ENCODE measurements at regions not wholly inside any gene's neighbourhood (a gene's known extent, or its start where the extent isn't known, plus 50 kb on each side); places are given as distances from the start of the nearest gene placed in this dataset.

DNA sequence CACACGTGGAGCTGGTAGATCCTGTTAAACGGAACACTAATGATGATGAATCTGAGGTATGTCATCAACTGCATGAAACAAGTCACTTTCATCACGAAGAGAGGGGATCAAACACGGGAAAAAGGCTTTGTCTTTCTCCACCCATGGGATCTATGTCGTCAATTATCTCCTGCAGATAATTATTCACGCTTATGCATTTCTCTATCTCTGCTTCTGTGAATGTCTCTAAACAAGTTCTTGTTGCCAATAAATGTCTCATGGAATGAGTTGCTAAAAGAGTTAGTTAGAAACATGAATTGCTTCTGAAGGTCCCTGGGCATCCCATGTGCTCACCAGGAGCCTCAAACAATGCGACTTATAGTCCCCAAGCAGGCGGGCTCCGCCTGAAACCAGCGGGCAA, 1228.2 kb upstream of the TMEM132C start:
- ChIA-PET CTCF (no interaction called here), POLR2A (no interaction called here)
- Histone ChIP-seq H3K9me1 (replicated peaks; ENCODE audit: control insufficient read depth, extremely low read depth, insufficient read depth, low read length) (no peaks in the 10 kb centered on the region), H3K36me3 (ENCODE audit: control insufficient read depth in 2 of 2, extremely low read depth in 1 of 2, insufficient read depth in 2 of 2, low read length in 2 of 2) (no peaks in the 10 kb centered on the region), H3K9ac (replicated peaks; ENCODE audit: extremely low read depth, insufficient read depth, low read length) (no peak overlapping the region), H3K4me1 (ENCODE audit: control insufficient read depth, extremely low read depth, insufficient read depth, low read length) (no peaks in the 10 kb centered on the region), H3K9me3 (replicated peaks; ENCODE audit: control insufficient read depth, insufficient read depth, low read length) (peaks cover 2% of the 10 kb centered on the region), H3K4me2 (ENCODE audit: insufficient read depth, low read length) (no peak overlapping the region), H3K79me2 (ENCODE audit: control insufficient read depth, insufficient read depth, low read length) (no peaks in the 10 kb centered on the region), H2AFZ (ENCODE audit: low read depth, low read length) (no peak overlapping the region), H3K27ac (ENCODE audit: insufficient read depth, low read depth, low read length) (no peak overlapping the region), H3K27me3 (ENCODE audit: control insufficient read depth in 2 of 2, insufficient read depth in 2 of 2, low read length in 2 of 2) (no peaks in the 10 kb centered on the region), H4K20me1 (replicated peaks; ENCODE audit: control insufficient read depth, extremely low read depth, insufficient read depth, low read length) (no peaks in the 10 kb centered on the region), H3K4me3 (replicated peaks in 1 of 3; ENCODE audit: insufficient read depth in 1 of 3, low read depth in 1 of 3, low read length in 3 of 3) (no peak overlapping the region)
- dilution Hi-C loops (cut with MboI; ENCODE audit: extremely low pct_ligation_motif_present, low sequenced_read_pairs) (no loop called here), intact Hi-C loops (cut with micrococcal nuclease) (no loop called here)
- FAIRE-seq (no peak), DNase-seq (ENCODE audit: low read depth, low spot score) (no peak)
- BruUV-seq (replicated peaks), result no TSS peak
- TF ChIP-seq JUN (IDR thresholded peaks at IDR 0.05; ENCODE audit: borderline replicate concordance, insufficient read depth, insufficient read length, low read depth), result no peak
- TF ChIP-seq GATA2 (IDR thresholded peaks at IDR 0.05; ENCODE audit: insufficient read depth, insufficient read length, low read depth, low read length), result no peak
- TF ChIP-seq POLR2AphosphoS5 (IDR thresholded peaks at IDR 0.05; ENCODE audit: insufficient read depth, low read depth, low read length), result no peak
- TF ChIP-seq MAX (IDR thresholded peaks at IDR 0.05; ENCODE audit: insufficient read depth, insufficient read length), result no peak

GRCh38 chr12:127041985-127042625, 1224.9 kb upstream of the TMEM132C start:
- Histone ChIP-seq H3K27ac (ENCODE audit: insufficient read depth, low read depth, low read length) (no peak overlapping the region), H3K9me3 (replicated peaks; ENCODE audit: control insufficient read depth, insufficient read depth, low read length) (no peaks in the 10 kb centered on the region), H3K9me1 (replicated peaks; ENCODE audit: control insufficient read depth, extremely low read depth, insufficient read depth, low read length) (no peaks in the 10 kb centered on the region), H3K27me3 (ENCODE audit: control insufficient read depth in 2 of 2, insufficient read depth in 2 of 2, low read length in 2 of 2) (no peaks in the 10 kb centered on the region), H3K9ac (replicated peaks; ENCODE audit: extremely low read depth, insufficient read depth, low read length) (no peak overlapping the region), H3K36me3 (ENCODE audit: control insufficient read depth in 2 of 2, extremely low read depth in 1 of 2, insufficient read depth in 2 of 2, low read length in 2 of 2) (no peaks in the 10 kb centered on the region), H3K4me3 (replicated peaks in 1 of 3; ENCODE audit: insufficient read depth in 1 of 3, low read depth in 1 of 3, low read length in 3 of 3) (no peak overlapping the region), H3K4me2 (ENCODE audit: insufficient read depth, low read length) (no peak overlapping the region), H2AFZ (ENCODE audit: low read depth, low read length) (no peak overlapping the region), H3K4me1 (ENCODE audit: control insufficient read depth, extremely low read depth, insufficient read depth, low read length) (no peaks in the 10 kb centered on the region), H4K20me1 (replicated peaks; ENCODE audit: control insufficient read depth, extremely low read depth, insufficient read depth, low read length) (no peaks in the 10 kb centered on the region), H3K79me2 (ENCODE audit: control insufficient read depth, insufficient read depth, low read length) (no peaks in the 10 kb centered on the region)
- intact Hi-C loops (cut with micrococcal nuclease), result no loop called here
- DNase-seq (ENCODE audit: low read depth, low spot score) (no peak), FAIRE-seq (no peak)
- ChIA-PET POLR2A (no interaction called here), CTCF (no interaction called here)
- dilution Hi-C loops (cut with MboI; ENCODE audit: extremely low pct_ligation_motif_present, low sequenced_read_pairs), result no loop called here
- no TSS peak for BruUV-seq (replicated peaks)
- TF ChIP-seq MYC (IDR thresholded peaks at IDR 0.05; ENCODE audit: low read depth, low read length), result no peak
- no peak for TF ChIP-seq GATA2 (IDR thresholded peaks at IDR 0.05; ENCODE audit: insufficient read depth, insufficient read length, low read depth, low read length)
- no peak for TF ChIP-seq POLR2AphosphoS5 (IDR thresholded peaks at IDR 0.05; ENCODE audit: insufficient read depth, low read depth, low read length)
- no peak for TF ChIP-seq JUN (IDR thresholded peaks at IDR 0.05; ENCODE audit: borderline replicate concordance, insufficient read depth, insufficient read length, low read depth)
- TF ChIP-seq EZH2 (IDR thresholded peaks at IDR 0.05; ENCODE audit: borderline replicate concordance, low read depth, low read length, severe bottlenecking), result no peak
- TF ChIP-seq MAX (IDR thresholded peaks at IDR 0.05; ENCODE audit: insufficient read depth, insufficient read length), result no peak
- no peak for TF ChIP-seq FOS (IDR thresholded peaks at IDR 0.05; ENCODE audit: borderline replicate concordance, insufficient read depth, low read length)
- no peak for TF ChIP-seq CTCF (IDR thresholded peaks at IDR 0.05; ENCODE audit: extremely low read depth in 1 of 2, insufficient read depth in 1 of 2, low read depth in 1 of 2, low read length in 2 of 2)
- no peak for TF ChIP-seq POLR2A (IDR thresholded peaks at IDR 0.05; ENCODE audit: low read depth, low read length)

Measured in endothelial cell of umbilical vein (primary cell).